Stimulated activated CD4-positive, alpha-beta T cell treated with anti-CD3 and anti-CD28 coated beads, Interleukin-1b, Interleukin-23, amount 100 ng/mL, for 24 hours (primary cell): ENCODE measurements at regions not wholly inside any gene's neighbourhood (a gene's known extent, or its start where the extent isn't known, plus 50 kb on each side); places are given as distances from the start of the nearest gene placed in this dataset.

Experiments used
- DNase-seq, 4 experiments: peaks; one replicate each; pipeline ENCODE4 v3.0.0-alpha.2; 2020; ENCODE audit warnings: low read depth in 4 of 4, low spot score in 1 of 4

- DNase-seq, result no peak
Measured at GRCh38 chr4:180528003-180528402, 1715.2 kb upstream of the TENM3 start.

- no peak for DNase-seq
Measured at GRCh38 chr4:180530787-180531186, 1712.4 kb upstream of the TENM3 start.

- DNase-seq, result no peak
Measured at GRCh38 chr4:180532691-180533090, 1710.5 kb upstream of the TENM3 start.

- DNase-seq, result no peak
Measured at GRCh38 chr4:180538384-180539057, 1704.7 kb upstream of the TENM3 start.

GRCh38 chr4:180539284-180539683 is 1703.9 kb upstream of the TENM3 start:
- no peak for DNase-seq

- no peak for DNase-seq
Measured at GRCh38 chr4:180541678-180542077, 1701.5 kb upstream of the TENM3 start.

GRCh38 chr4:180542445-180543100 is 1700.6 kb upstream of the TENM3 start:
- DNase-seq, result no peak

- DNase-seq, result no peak
Measured at GRCh38 chr4:180550106-180550505, 1693.1 kb upstream of the TENM3 start.

- no peak for DNase-seq
Measured at GRCh38 chr4:180557348-180557747, 1685.9 kb upstream of the TENM3 start.

GRCh38 chr4:180557950-180558349 is 1685.3 kb upstream of the TENM3 start:
- no peak for DNase-seq

GRCh38 chr4:180558427-180558826 is 1684.8 kb upstream of the TENM3 start:
- no peak for DNase-seq

GRCh38 chr4:180560896-180561295 is 1682.3 kb upstream of the TENM3 start:
- no peak for DNase-seq

GRCh38 chr4:180564026-180564425 is 1679.2 kb upstream of the TENM3 start:
- DNase-seq, result no peak

- no peak for DNase-seq
Measured at GRCh38 chr4:180564448-180564847, 1678.8 kb upstream of the TENM3 start.

- DNase-seq, result no peak
Measured at GRCh38 chr4:180565856-180566431, 1677.3 kb upstream of the TENM3 start.

GRCh38 chr4:180566492-180566891 is 1676.7 kb upstream of the TENM3 start:
- no peak for DNase-seq

- no peak for DNase-seq
Measured at GRCh38 chr4:180567080-180567479, 1676.1 kb upstream of the TENM3 start.

GRCh38 chr4:180571516-180572055 is 1671.6 kb upstream of the TENM3 start:
- no peak for DNase-seq

GRCh38 chr4:180578175-180578574 is 1665.0 kb upstream of the TENM3 start:
- no peak for DNase-seq

GRCh38 chr4:180581061-180581460 is 1662.1 kb upstream of the TENM3 start:
- no peak for DNase-seq

- no peak for DNase-seq
Measured at GRCh38 chr4:180587379-180587778, 1655.8 kb upstream of the TENM3 start.

- DNase-seq, result no peak
Measured at GRCh38 chr4:180589575-180589974, 1653.6 kb upstream of the TENM3 start.
